HFF-Myc (cell line): ENCODE measurements at regions not wholly inside any gene's neighbourhood (a gene's known extent, or its start where the extent isn't known, plus 50 kb on each side); places are given as distances from the start of the nearest gene placed in this dataset.
"Not testable (repeated sequence)": the region's sequence is repeated elsewhere in the genome, so short reads cannot be mapped to it uniquely, and the experiment has no call there.

Experiments
- DNase-seq: peaks from one replicate; pipeline ENCODE4 v3.0.0-alpha.2; 2011; ENCODE audit warnings: low read depth; ENCODE audit errors: extremely low read depth
- H3K4me3 ChIP-seq: replicated peaks from 2 replicates; pipeline ENCODE4 v1.5.1; 2011; ENCODE audit warnings: low read depth, mild to moderate bottlenecking, control low read depth, low read length
- TF ChIP-seq, protein P1 (sequence below): IDR thresholded peaks from 2 replicates; pipeline ENCODE4 v1.5.1; 2012; ENCODE audit warnings: mild to moderate bottlenecking, low read depth, low read length, control low read depth; ENCODE audit errors: missing control alignments

DNA sequence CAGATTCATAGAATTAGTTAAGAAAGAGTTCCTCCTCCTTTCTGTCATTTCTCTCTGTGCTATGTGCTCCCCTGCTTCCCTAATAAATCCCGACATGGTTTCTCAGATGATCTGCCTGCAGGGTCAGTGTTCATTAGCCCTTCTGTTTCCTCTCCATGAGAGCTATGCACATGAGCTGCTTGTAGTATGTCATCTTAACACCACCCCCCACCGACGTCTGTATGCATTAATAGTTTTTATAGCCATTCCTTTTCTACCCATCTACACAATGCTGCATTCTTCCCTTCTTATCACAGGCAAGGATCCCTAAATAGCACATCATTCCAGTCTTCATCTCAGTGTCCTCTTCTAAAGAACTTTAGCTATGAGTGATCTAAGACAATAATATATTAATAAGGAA is 809.1 kb downstream of the ANKRD7 start:
- TF ChIP-seq, protein P1, sequence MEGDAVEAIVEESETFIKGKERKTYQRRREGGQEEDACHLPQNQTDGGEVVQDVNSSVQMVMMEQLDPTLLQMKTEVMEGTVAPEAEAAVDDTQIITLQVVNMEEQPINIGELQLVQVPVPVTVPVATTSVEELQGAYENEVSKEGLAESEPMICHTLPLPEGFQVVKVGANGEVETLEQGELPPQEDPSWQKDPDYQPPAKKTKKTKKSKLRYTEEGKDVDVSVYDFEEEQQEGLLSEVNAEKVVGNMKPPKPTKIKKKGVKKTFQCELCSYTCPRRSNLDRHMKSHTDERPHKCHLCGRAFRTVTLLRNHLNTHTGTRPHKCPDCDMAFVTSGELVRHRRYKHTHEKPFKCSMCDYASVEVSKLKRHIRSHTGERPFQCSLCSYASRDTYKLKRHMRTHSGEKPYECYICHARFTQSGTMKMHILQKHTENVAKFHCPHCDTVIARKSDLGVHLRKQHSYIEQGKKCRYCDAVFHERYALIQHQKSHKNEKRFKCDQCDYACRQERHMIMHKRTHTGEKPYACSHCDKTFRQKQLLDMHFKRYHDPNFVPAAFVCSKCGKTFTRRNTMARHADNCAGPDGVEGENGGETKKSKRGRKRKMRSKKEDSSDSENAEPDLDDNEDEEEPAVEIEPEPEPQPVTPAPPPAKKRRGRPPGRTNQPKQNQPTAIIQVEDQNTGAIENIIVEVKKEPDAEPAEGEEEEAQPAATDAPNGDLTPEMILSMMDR: no peak
- DNase-seq: no peak
- H3K4me3 ChIP-seq: no peak overlapping the region

DNA sequence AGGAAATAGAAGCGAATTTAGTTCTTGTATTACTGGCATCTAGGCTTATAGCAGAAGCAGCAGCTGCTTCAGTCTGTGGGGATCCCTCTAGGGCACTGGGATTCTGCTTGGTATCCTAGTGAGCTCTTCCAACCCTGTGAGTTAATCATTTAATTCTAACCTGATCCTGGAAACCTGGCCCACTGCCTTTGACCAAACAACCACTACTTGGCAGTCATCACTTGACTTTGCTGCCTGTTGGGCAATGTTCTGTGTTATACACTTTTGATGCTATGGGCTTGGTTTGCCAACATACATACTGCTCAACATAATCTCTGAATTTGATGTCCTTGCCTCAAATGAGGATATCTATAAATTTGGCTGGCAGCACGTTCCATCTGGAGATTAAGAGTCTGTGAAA is 813.4 kb downstream of the ANKRD7 start:
- no peak for DNase-seq
- TF ChIP-seq, protein P1: no peak
- no peak overlapping the region for H3K4me3 ChIP-seq

DNA sequence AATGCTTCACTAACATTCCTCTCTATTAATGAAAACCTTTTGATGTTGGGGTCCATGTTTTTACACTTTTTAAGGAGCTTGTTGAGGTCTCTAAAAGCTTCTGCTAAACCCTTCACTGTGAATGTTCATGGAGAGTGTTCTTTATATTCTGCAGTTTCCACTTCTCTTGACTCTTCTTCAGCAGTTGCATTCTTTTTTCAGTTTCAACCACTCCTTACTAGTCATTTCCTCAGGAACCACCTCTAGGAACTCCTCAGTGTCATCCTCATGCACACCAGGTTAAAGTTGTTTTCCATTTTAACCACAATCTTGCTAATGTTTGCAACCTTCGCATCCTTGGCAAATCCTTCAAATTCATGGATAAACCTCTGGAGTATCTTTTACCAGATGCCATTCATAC is 821.6 kb downstream of the ANKRD7 start:
- TF ChIP-seq, protein P1: no peak
- DNase-seq: no peak
- no peak overlapping the region for H3K4me3 ChIP-seq

DNA sequence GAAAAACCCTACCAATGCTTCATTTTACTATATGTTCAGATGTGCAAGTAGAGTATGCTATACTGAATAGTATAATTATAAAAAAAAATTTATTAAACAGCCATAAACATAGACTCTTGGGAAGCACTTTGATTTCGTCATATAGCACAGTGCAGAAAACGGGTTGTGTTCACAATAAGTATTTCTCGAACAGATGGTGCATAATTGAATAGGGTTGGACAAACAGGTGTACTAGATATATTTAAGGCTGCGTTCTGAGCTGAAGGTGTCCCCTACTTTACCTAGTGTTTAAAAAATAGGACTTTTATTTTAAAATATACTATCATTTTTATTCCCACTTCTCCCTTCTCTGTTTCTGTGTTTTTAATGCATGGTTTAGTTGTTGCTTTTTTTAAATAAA is 841.5 kb downstream of the ANKRD7 start:
- no peak overlapping the region for H3K4me3 ChIP-seq
- DNase-seq: no peak
- TF ChIP-seq, protein P1: no peak

DNA sequence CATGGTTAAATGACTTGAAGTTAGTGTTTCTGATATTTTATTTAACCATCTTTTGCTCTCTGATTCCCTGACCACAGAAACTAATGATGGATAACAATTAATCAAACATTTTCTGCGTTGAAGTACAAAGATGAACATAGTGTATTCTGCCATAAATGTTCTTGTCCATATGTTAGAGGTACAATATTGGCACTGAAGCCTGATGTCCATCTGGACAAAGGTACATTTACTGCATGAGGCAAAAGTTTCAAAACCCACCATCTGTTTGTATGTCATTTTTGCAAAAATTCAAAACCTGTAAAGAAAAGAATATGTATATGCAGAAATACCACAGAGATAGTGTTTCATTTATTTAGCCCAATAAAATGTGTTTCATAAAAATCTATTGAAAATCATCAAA is 861.5 kb downstream of the ANKRD7 start:
- TF ChIP-seq, protein P1: no peak
- H3K4me3 ChIP-seq: no peak overlapping the region
- DNase-seq: no peak

DNA sequence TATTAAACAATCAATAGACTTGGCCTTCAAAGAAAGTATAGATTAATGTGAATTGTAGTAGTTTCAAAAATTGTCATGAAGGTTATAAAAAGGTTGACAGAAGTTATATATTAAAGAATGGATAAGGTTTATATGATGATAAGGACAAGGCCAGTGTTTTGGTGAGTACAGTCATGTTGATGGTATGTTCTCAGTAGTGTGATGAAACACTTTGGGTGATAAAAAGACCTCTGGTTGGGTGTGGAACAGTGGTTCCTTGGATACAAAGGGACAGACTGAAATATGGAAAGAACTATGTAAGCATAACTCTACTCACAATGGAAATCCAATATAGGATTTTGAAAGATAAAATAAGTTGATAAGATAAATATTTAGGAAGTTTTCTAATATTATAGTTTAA is 866.3 kb downstream of the ANKRD7 start:
- no peak for DNase-seq
- TF ChIP-seq, protein P1: no peak
- no peak overlapping the region for H3K4me3 ChIP-seq

DNA sequence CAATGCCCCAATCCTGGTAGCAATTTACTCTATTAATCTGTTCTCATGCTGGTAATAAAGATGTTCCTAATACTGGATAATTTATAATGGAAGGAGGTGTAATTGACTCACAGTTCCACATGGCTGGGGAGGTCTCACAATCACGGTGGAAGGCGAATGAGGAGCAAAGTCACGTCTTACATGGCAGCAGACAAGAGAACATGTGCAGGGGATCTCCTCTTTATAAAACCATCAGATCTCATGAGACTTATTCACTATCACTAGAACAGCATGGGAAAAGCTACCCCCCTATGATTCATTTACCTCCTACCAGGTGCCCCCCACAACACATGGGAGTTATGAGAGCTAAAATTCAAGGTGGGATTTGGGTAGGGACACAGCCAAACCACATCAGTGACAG is 872.2 kb downstream of the ANKRD7 start:
- TF ChIP-seq, protein P1: no peak
- DNase-seq: no peak
- H3K4me3 ChIP-seq: no peak overlapping the region

- H3K4me3 ChIP-seq, DNase-seq: not testable (repeated sequence)
These were observed 876.2 kb downstream of the ANKRD7 start for GRCh38 chr7:119100611-119101258.
